Neural cell (in vitro differentiated cells): ENCODE measurements at regions not wholly inside any gene's neighbourhood (a gene's known extent, or its start where the extent isn't known, plus 50 kb on each side); places are given as distances from the start of the nearest gene placed in this dataset.

Experiments used
- H2AFZ ChIP-seq: fragments of 200-600, 300-800 bp; sonication (generic), shearing (Covaris generic); 2 replicates; pipeline ENCODE4 v1.6.0; 2014; ENCODE audit warnings: low read depth, mild to moderate bottlenecking, antibody characterized with exemption, low read length, moderate library complexity
- H3F3A ChIP-seq: fragments of 200-600 bp; shearing (Covaris generic); 2 replicates; pipeline ENCODE4 v1.6.1; 2016; ENCODE audit warnings: mild to moderate bottlenecking, moderate library complexity, mixed read lengths, antibody characterized with exemption, low read length; ENCODE audit not compliant: insufficient read depth, poor library complexity, severe bottlenecking
- H3K27ac ChIP-seq: fragments of 200-600, 300-800 bp; sonication (generic), shearing (Covaris generic); 2 replicates; pipeline ENCODE4 v1.5.1; 2014; ENCODE audit warnings: mild to moderate bottlenecking, low read length, moderate library complexity
- H3K27me3 ChIP-seq: fragments of 300-800, 200-600 bp; sonication (generic), shearing (Covaris generic); 2 replicates; pipeline ENCODE4 v1.6.0; 2014; ENCODE audit warnings: mild to moderate bottlenecking, low read depth, low read length, moderate library complexity; ENCODE audit not compliant: insufficient read depth
- H3K36me3 ChIP-seq: fragments of 300-800, 200-600 bp; sonication (generic), shearing (Covaris generic); 2 replicates; pipeline ENCODE4 v1.5.1; 2014; ENCODE audit warnings: mild to moderate bottlenecking, antibody characterized with exemption, low read length, moderate library complexity; ENCODE audit not compliant: insufficient read depth
- H3K4me2 ChIP-seq: fragments of 300-800, 200-600 bp; sonication (generic), shearing (Covaris generic); 2 replicates; pipeline ENCODE4 v1.6.0; 2014; ENCODE audit warnings: mild to moderate bottlenecking, low read length
- H3K4me3 ChIP-seq: fragments of 300-800, 200-600 bp; sonication (generic), shearing (Covaris generic); 2 replicates; pipeline ENCODE4 v1.5.1; 2014; ENCODE audit warnings: mild to moderate bottlenecking, low read length, moderate library complexity
- H3K79me2 ChIP-seq: fragments of 200-600 bp; shearing (Covaris generic); replicated peaks from 2 replicates; pipeline ENCODE4 v1.6.0; 2014; ENCODE audit warnings: mild to moderate bottlenecking, low read length, moderate library complexity; ENCODE audit not compliant: insufficient read depth
- H3K9ac ChIP-seq: fragments of 300-800, 200-600 bp; sonication (generic), shearing (Covaris generic); 2 replicates; pipeline ENCODE4 v1.6.1; 2016; ENCODE audit warnings: mild to moderate bottlenecking, low read length, mixed read lengths
- H3K9me2 ChIP-seq: fragments of 200-600 bp; shearing (Covaris generic); 2 replicates; pipeline ENCODE4 v1.6.1; 2016; ENCODE audit warnings: mild to moderate bottlenecking, low read length, mixed read lengths; ENCODE audit not compliant: insufficient read depth
- H3K9me3 ChIP-seq: fragments of 200-600, 300-800 bp; sonication (generic), shearing (Covaris generic); 2 replicates; pipeline ENCODE4 v1.6.1; 2016; ENCODE audit warnings: mild to moderate bottlenecking, mixed run types, low read length, moderate library complexity, mixed read lengths
- H4K20me1 ChIP-seq: fragments of 200-600 bp; shearing (Covaris generic); 2 replicates; pipeline ENCODE4 v1.6.1; 2016; ENCODE audit warnings: mild to moderate bottlenecking, mixed run types; ENCODE audit not compliant: insufficient read depth
- CTCF ChIP-seq: fragments of 450-650 bp; IDR thresholded peaks from 2 replicates; pipeline ENCODE4 v1.5.1; 2014; ENCODE audit warnings: antibody characterized with exemption, mild to moderate bottlenecking, moderate library complexity; ENCODE audit not compliant: poor library complexity, severe bottlenecking
- EP300 ChIP-seq: fragments of 450-650 bp; conservative IDR thresholded peaks from 2 replicates; pipeline ENCODE4 v1.6.1; 2014; ENCODE audit warnings: antibody characterized with exemption, mild to moderate bottlenecking, moderate library complexity; ENCODE audit not compliant: poor library complexity, severe bottlenecking
- EZH2 ChIP-seq: fragments of 200-600, 300-800 bp; shearing (Covaris generic), sonication (generic); IDR thresholded peaks from 2 replicates; pipeline ENCODE4 v1.6.1; 2014; ENCODE audit warnings: antibody characterized with exemption, low read length, borderline replicate concordance, mild to moderate bottlenecking; ENCODE audit not compliant: insufficient read depth, poor library complexity, severe bottlenecking
- MXI1 ChIP-seq: fragments of 450-650 bp; conservative IDR thresholded peaks from 2 replicates; pipeline ENCODE4 v1.6.1; 2014; ENCODE audit warnings: antibody characterized with exemption, mild to moderate bottlenecking; ENCODE audit not compliant: poor library complexity, severe bottlenecking
- POLR2AphosphoS5 ChIP-seq: IDR thresholded peaks from 2 replicates; pipeline ENCODE4 v1.6.1; 2012
- RAD21 ChIP-seq: fragments of 450-650 bp; conservative IDR thresholded peaks from 2 replicates; pipeline ENCODE4 v1.6.1; 2014; ENCODE audit warnings: antibody characterized with exemption, mild to moderate bottlenecking, moderate library complexity
- REST ChIP-seq: IDR thresholded peaks from 2 replicates; pipeline ENCODE4 v1.6.1; 2012; ENCODE audit warnings: borderline replicate concordance
- SMC3 ChIP-seq: fragments of 450-650 bp; conservative IDR thresholded peaks from 2 replicates; pipeline ENCODE4 v1.6.1; 2014; ENCODE audit warnings: antibody characterized with exemption, mild to moderate bottlenecking, moderate library complexity; ENCODE audit not compliant: poor library complexity
- TAF1 ChIP-seq: IDR thresholded peaks from 2 replicates; pipeline ENCODE4 v1.6.1; 2012; ENCODE audit warnings: low read depth

- H3K36me3 ChIP-seq: no peaks in the 10 kb centered on the region
- TF ChIP-seq CTCF (no peak), MXI1 (no peak), SMC3 (no peak), EZH2 (no peak), TAF1 (no peak), REST (no peak), POLR2AphosphoS5 (no peak), EP300 (no peak), RAD21 (no peak)
- H3K9me2 ChIP-seq: no peaks in the 10 kb centered on the region
- no peaks in the 10 kb centered on the region for H3K79me2 ChIP-seq
- no peak overlapping the region for H2AFZ ChIP-seq
- no peaks in the 10 kb centered on the region for H3K27me3 ChIP-seq
- no peak overlapping the region for H3K9ac ChIP-seq
- H4K20me1 ChIP-seq: no peaks in the 10 kb centered on the region
- no peak overlapping the region for H3K4me3 ChIP-seq
- no peak overlapping the region for H3K27ac ChIP-seq
- no peaks in the 10 kb centered on the region for H3K9me3 ChIP-seq
- H3F3A ChIP-seq: no peaks in the 10 kb centered on the region
- H3K4me2 ChIP-seq: no peak overlapping the region
Observed at GRCh38 chr4:60266505-60266904, 933.6 kb upstream of the ADGRL3 start.

GRCh38 chr4:60296386-60296785 lies 903.7 kb upstream of the ADGRL3 start:
- TF ChIP-seq POLR2AphosphoS5 (no peak), RAD21 (no peak)
- Histone ChIP-seq H3F3A (no peaks in the 10 kb centered on the region), H2AFZ (no peak overlapping the region), H3K9ac (no peak overlapping the region), H3K27ac (no peak overlapping the region), H3K36me3 (no peaks in the 10 kb centered on the region), H4K20me1 (no peaks in the 10 kb centered on the region), H3K79me2 (no peaks in the 10 kb centered on the region), H3K9me2 (no peaks in the 10 kb centered on the region), H3K4me3 (no peak overlapping the region), H3K4me2 (no peak overlapping the region), H3K9me3 (no peaks in the 10 kb centered on the region), H3K27me3 (no peaks in the 10 kb centered on the region)

- H3K9me3 ChIP-seq: no peaks in the 10 kb centered on the region
- H3K27ac ChIP-seq: no peak overlapping the region
- no peaks in the 10 kb centered on the region for H3K27me3 ChIP-seq
- no peak overlapping the region for H3K4me3 ChIP-seq
- no peak overlapping the region for H3K4me2 ChIP-seq
- H3K9me2 ChIP-seq: no peaks in the 10 kb centered on the region
- H3K79me2 ChIP-seq: no peaks in the 10 kb centered on the region
- TF ChIP-seq EP300 (no peak), MXI1 (no peak), POLR2AphosphoS5 (no peak), REST (no peak)
- no peak overlapping the region for H2AFZ ChIP-seq
- H4K20me1 ChIP-seq: no peaks in the 10 kb centered on the region
- H3F3A ChIP-seq: no peaks in the 10 kb centered on the region
- H3K9ac ChIP-seq: no peak overlapping the region
- no peaks in the 10 kb centered on the region for H3K36me3 ChIP-seq
Observed at GRCh38 chr4:60313611-60314178, 886.4 kb upstream of the ADGRL3 start.
